ENCODE measurements at regions not wholly inside any gene's neighbourhood (a gene's known extent, or its start where the extent isn't known, plus 50 kb on each side); places are given as distances from the start of the nearest gene placed in this dataset.
A peak's percentile ranks its signal among the peaks of the same experiment; 100 is the strongest.
"Not testable (repeated sequence)": the region's sequence is repeated elsewhere in the genome, so short reads cannot be mapped to it uniquely, and the experiment has no call there.

DNA sequence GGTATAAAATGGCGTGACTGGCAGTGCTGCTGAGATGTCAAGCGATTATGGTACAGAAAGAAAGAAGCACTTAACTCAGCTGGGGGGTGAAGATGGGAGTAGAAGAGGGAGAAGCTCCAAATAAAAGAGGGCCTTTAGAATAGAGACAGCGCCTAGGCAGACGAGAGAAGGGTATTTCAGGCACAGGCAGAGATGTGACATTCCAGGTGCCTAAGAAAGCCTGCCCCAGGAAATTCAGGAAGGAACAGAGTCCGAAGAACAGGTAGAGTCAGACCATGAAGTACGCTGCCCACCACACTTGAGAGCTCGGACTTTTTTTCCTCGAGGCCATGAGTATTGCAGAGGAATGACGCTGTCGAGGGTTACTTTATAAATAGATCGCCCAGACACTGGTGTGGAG lies 170.9 kb upstream of the ATF7IP start:
- in situ Hi-C loops (cut with HindIII; ENCODE audit: low pct_ligation_motif_present, low pct_unique_long_range_greater_than_20kb, low sequenced_read_pairs) = no loop called here
- no peak for DNase-seq

- DNase-seq = no peak
- in situ Hi-C loops (cut with HindIII; ENCODE audit: low pct_ligation_motif_present, low pct_unique_long_range_greater_than_20kb, low sequenced_read_pairs) = no loop called here
These were observed 165.9 kb upstream of the ATF7IP start for GRCh38 chr12:14199455-14200198.

DNA sequence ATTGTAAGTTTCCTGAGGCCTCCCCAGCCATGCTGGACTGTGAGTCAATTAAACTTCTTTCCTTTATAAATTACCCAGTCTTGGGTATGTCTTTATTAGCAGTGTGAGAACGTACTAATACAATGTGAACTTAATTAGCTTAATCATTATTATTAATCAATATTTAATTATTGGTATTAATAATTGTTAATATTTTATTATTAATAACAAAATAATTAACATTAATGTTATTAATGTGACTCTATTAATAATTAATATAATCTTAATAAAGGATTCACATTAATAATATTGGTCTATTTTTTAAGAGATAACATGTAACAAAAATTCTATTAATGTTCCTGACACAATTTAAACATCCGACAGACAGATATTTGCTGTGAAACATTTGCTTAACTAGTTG lies 164.9 kb upstream of the ATF7IP start:
- DNase-seq = no peak
- in situ Hi-C loops (cut with HindIII; ENCODE audit: low pct_ligation_motif_present, low pct_unique_long_range_greater_than_20kb, low sequenced_read_pairs) = no loop called here

GRCh38 chr12:14201291-14201690 lies 164.2 kb upstream of the ATF7IP start:
- in situ Hi-C loops (cut with HindIII; ENCODE audit: low pct_ligation_motif_present, low pct_unique_long_range_greater_than_20kb, low sequenced_read_pairs) = no loop called here
- no peak for DNase-seq

DNA sequence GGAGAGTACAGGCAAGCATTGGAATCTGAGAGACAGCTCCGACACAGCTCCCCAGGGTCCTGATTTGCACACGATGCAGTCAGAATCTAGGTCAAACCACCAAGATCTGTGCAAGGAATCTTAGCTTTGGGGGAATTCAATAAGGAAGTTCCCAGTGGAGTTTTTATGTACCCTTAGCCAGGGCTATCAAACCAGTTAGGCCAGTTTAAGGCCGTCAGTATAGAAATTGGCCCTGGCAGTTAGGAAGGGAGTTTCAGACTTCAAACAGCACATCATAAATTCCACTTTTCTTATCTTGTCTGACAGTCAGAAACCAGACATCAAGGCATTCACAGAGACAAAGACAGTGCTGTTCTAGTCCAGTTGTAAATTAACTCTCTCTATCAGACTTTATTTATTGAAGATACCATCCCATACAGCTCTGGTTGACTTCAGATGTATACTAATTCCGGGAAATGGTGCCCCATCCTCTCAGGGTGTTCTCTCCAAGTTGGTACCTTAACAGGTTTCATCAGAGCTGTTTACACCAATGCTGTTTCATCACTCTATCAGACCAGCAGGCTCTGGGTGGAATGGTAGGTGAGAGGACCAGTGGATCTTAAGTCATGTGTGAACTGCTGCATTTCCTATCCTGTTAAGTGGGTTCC lies 157.5 kb upstream of the ATF7IP start:
- in situ Hi-C loops (cut with HindIII; ENCODE audit: low pct_ligation_motif_present, low pct_unique_long_range_greater_than_20kb, low sequenced_read_pairs) = no loop called here

GRCh38 chr12:14211947-14212387 lies 153.5 kb upstream of the ATF7IP start:
- no peak for DNase-seq
- in situ Hi-C loops (cut with HindIII; ENCODE audit: low pct_ligation_motif_present, low pct_unique_long_range_greater_than_20kb, low sequenced_read_pairs) = no loop called here

More for the DNA sequence above, 157.5 kb upstream of the ATF7IP start:
- DNase-seq = no peak

DNA sequence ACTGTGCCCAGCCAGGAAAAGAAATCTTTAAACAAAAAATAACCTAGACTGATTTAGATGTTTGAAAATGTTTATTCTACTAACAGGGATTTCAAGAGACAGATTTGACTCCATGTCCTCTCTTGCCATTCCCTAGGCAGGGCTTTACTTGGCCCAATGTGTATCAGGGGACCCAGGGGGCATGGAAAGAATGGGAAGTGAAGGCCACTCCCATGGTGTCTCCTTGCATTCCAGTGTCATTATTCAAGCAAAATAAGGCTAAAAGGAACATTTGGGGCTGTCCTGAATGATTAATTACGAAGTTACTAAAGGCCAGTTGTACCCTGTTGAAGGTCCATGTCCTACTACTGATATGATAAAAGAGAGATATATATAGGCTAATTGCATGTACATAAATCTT lies 151.9 kb upstream of the ATF7IP start:
- in situ Hi-C loops (cut with HindIII; ENCODE audit: low pct_ligation_motif_present, low pct_unique_long_range_greater_than_20kb, low sequenced_read_pairs) = no loop called here
- no peak for DNase-seq

GRCh38 chr12:14214495-14214894 lies 151.0 kb upstream of the ATF7IP start:
- in situ Hi-C loops (cut with HindIII; ENCODE audit: low pct_ligation_motif_present, low pct_unique_long_range_greater_than_20kb, low sequenced_read_pairs) = no loop called here
- no peak for DNase-seq

- DNase-seq; in situ Hi-C loops (cut with HindIII; ENCODE audit: low pct_ligation_motif_present, low pct_unique_long_range_greater_than_20kb, low sequenced_read_pairs): not testable (repeated sequence)
These were observed 149.5 kb upstream of the ATF7IP start for GRCh38 chr12:14215949-14216348.

- in situ Hi-C loops (cut with HindIII; ENCODE audit: low pct_ligation_motif_present, low pct_unique_long_range_greater_than_20kb, low sequenced_read_pairs) = no loop called here
- DNase-seq = peak; percentile 20
These were observed 148.8 kb upstream of the ATF7IP start for GRCh38 chr12:14216405-14217294.

- in situ Hi-C loops (cut with HindIII; ENCODE audit: low pct_ligation_motif_present, low pct_unique_long_range_greater_than_20kb, low sequenced_read_pairs) = no loop called here
- DNase-seq = no peak
These were observed 146.3 kb upstream of the ATF7IP start for GRCh38 chr12:14219156-14219555.

- DNase-seq; in situ Hi-C loops (cut with HindIII; ENCODE audit: low pct_ligation_motif_present, low pct_unique_long_range_greater_than_20kb, low sequenced_read_pairs): not testable (repeated sequence)
These were observed 145.8 kb upstream of the ATF7IP start for GRCh38 chr12:14219670-14220069.

DNA sequence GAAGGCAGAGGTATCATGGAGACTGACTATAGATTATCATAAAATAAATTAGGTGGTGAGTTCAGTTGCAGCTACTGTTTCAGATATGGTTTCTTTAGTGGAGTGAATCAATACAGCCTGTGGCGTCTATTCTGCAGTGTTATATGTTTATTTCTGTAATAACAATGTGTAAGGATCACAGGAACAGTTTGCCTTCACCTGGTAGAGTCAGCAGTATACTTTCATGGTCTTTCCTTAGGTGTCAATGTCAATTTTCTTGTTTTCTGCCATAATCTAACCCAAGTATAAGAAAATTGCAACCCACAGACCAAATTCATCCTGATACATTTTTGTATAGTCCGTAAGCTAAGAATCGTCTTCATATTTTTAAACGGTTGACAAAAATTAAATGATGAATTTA lies 140.4 kb upstream of the ATF7IP start:
- no peak for DNase-seq
- in situ Hi-C loops (cut with HindIII; ENCODE audit: low pct_ligation_motif_present, low pct_unique_long_range_greater_than_20kb, low sequenced_read_pairs) = no loop called here

DNA sequence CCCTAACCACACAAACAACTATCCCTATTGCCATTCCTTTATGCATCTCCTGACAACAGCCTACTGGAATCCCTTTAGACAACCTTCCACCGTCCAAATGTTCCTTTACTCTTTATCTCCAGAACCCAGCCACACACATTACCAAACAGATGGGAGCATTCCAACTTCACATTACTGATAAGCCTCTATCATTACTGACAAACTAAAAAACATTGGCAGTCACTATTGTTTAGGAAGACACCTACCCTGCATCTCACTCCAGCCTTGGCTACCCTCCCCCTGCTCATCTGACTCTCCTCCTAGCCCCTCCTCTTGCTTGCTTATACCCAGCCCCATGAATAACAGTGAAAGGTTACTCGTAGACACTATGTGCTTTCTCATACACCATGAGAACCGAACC lies 130.3 kb upstream of the ATF7IP start:
- DNase-seq; in situ Hi-C loops (cut with HindIII; ENCODE audit: low pct_ligation_motif_present, low pct_unique_long_range_greater_than_20kb, low sequenced_read_pairs): not testable (repeated sequence)

- in situ Hi-C loops (cut with HindIII; ENCODE audit: low pct_ligation_motif_present, low pct_unique_long_range_greater_than_20kb, low sequenced_read_pairs); DNase-seq: not testable (repeated sequence)
These were observed 128.8 kb upstream of the ATF7IP start for GRCh38 chr12:14236641-14237040.

- DNase-seq = peak; percentile 37
- in situ Hi-C loops (cut with HindIII; ENCODE audit: low pct_ligation_motif_present, low pct_unique_long_range_greater_than_20kb, low sequenced_read_pairs) = no loop called here
These were observed 127.2 kb upstream of the ATF7IP start for GRCh38 chr12:14238221-14238792.

- DNase-seq = no peak
- in situ Hi-C loops (cut with HindIII; ENCODE audit: low pct_ligation_motif_present, low pct_unique_long_range_greater_than_20kb, low sequenced_read_pairs) = no loop called here
These were observed 126.0 kb upstream of the ATF7IP start for GRCh38 chr12:14239350-14239934.

Measured in ACHN (cell line).